AG09309 (cell line): ENCODE measurements at regions not wholly inside any gene's neighbourhood (a gene's known extent, or its start where the extent isn't known, plus 50 kb on each side); places are given as distances from the start of the nearest gene placed in this dataset.

Experiments
- DNase-seq: peaks from one replicate; pipeline ENCODE4 v3.0.0-alpha.2; 2010; ENCODE audit warnings: low read depth
- H3K4me3 ChIP-seq: 2 replicates; pipeline ENCODE4 v1.5.1; 2011; ENCODE audit warnings: mild to moderate bottlenecking, low read depth, low read length, moderate library complexity; ENCODE audit not compliant: control insufficient read depth
- TF ChIP-seq, protein P1 (sequence below): IDR thresholded peaks from 2 replicates; pipeline ENCODE4 v1.5.1; 2011; ENCODE audit warnings: mild to moderate bottlenecking, low read depth, low read length, inconsistent platforms; ENCODE audit not compliant: insufficient read depth, control insufficient read depth; ENCODE audit errors: missing control alignments

DNA sequence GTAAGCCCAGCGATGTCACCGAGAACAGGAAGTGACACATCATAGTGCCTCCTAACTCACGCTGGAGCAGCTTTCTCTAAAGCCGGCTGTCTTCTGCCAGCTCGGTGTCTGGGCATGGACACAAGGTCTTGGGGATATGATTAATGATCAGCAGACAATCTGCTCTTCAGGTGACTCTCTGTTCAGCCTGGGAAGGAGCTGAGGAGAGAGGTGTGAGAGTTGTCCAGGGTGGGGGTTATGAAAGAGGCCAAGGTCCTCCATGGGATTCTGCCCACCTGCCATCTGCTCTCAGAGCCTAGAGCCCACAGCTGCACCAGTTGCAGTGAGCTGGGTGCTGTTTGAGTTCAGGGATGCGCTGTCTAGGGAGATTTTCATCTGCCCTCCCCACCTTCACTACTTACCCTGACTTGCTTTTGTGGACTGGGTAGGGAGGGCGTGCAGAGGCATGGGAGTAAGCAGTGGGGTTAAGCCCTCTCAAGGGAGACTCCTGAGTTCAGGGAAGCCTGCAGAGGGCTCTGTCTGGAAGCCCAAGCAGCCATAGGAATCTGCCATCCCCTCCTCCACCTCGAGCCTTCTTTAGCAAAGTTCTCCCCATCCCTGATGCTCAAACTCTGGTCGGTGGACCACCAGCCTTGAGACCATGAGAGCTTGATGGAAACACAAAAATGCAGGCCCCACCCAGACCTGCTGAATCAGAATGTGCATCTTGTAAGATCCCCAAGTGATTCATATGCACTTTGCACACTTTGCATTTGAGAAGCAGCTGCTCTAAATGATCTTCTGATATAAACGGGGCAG is 539.7 kb downstream of the RFC3 start:
- TF ChIP-seq, protein P1, sequence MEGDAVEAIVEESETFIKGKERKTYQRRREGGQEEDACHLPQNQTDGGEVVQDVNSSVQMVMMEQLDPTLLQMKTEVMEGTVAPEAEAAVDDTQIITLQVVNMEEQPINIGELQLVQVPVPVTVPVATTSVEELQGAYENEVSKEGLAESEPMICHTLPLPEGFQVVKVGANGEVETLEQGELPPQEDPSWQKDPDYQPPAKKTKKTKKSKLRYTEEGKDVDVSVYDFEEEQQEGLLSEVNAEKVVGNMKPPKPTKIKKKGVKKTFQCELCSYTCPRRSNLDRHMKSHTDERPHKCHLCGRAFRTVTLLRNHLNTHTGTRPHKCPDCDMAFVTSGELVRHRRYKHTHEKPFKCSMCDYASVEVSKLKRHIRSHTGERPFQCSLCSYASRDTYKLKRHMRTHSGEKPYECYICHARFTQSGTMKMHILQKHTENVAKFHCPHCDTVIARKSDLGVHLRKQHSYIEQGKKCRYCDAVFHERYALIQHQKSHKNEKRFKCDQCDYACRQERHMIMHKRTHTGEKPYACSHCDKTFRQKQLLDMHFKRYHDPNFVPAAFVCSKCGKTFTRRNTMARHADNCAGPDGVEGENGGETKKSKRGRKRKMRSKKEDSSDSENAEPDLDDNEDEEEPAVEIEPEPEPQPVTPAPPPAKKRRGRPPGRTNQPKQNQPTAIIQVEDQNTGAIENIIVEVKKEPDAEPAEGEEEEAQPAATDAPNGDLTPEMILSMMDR = no peak
- peak; percentile 47 for DNase-seq
- no peak overlapping the region for H3K4me3 ChIP-seq

DNA sequence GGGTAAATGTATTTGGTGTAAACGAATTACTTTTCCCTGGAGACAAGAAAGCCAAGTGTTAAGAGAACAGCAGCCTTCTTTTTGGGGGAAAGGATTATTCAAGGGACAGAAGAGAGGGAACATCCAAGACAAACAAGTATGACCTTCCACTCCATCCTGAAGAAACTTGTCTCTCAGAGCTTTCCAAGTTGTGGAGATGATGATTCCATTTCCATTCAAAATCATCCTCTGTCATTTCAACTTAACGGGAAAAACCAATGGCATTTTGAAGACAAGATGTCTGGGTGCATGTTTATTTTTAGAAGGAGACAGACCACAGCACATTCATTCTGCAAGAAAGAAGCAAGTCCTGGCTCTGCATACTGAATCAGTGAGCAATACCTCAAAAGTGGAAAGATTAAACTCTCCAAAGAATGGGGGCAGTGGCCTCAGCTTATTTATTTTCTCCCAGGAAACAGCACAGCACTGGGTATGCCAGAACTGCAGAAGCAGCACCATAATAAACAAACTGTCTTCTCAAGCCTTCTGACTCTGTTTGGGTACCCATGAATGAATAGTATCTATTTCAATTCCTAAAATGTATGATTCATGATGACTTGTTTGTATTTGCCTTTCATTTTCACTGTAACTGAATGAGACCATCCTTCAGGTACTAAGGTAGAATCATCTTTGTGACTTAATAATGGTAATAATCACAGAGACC is 541.0 kb downstream of the RFC3 start:
- DNase-seq = peak; percentile 72
- TF ChIP-seq, protein P1 = no peak
- no peak overlapping the region for H3K4me3 ChIP-seq

DNA sequence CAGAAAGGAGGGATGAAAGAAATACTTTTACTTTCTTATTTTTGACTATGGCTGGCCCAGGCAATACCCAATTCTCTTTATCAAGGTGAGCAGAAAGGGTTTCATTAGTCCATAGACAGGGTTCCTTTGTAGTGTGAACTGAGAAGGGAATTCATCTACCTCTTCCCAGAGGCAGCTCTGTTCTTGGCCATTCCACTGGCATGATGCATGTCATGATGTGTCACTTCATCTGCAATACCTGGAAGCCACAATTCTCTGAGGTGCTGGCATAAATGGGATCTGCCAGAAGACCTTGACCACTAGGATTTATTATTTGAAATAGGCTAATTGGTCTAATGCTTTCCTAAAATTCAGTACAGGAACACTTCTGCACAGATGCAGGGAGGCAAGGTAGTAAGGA is 542.8 kb downstream of the RFC3 start:
- TF ChIP-seq, protein P1 = no peak
- DNase-seq = no peak
- H3K4me3 ChIP-seq = no peak overlapping the region

DNA sequence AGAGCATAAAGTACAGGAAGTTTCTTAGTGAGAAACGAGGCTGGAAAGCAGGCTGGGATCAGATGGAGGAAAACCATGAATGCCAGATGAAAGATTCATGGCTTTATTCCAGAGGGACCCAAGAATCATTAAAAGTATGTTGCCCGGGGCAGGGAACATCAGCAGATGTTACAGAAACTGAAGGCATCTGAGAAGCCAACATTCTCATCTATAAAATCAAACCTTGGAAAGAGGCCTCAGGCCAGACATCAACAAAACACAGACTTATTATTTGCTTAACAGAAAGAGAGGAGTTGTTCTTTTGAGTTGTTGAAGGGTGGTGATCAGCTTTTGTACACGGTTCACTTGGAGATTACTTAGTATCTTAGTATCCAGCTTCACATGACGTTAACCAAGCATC is 543.6 kb downstream of the RFC3 start:
- peak; percentile 77 for DNase-seq
- TF ChIP-seq, protein P1 = no peak
- no peak overlapping the region for H3K4me3 ChIP-seq

DNA sequence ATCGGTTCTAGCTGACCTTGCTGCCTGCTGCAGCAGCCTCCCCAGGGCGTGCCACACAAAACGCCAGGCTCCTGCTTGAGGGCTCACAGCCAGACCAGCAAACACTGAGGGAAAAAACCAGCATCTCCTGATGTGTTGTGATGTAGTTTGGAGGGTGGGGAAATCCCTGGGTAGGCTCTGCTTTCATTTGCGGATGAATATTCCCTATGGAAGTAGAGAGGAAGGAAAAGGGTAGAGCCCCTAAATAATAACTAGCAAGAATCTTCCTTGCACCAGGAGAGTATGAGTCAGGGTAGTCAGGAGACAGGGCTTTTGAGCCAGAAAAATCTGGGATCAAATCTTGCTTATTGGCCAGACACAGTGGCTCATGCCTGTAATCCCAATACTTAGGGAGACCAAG is 545.3 kb downstream of the RFC3 start:
- TF ChIP-seq, protein P1 = no peak
- DNase-seq = no peak
- no peak overlapping the region for H3K4me3 ChIP-seq

DNA sequence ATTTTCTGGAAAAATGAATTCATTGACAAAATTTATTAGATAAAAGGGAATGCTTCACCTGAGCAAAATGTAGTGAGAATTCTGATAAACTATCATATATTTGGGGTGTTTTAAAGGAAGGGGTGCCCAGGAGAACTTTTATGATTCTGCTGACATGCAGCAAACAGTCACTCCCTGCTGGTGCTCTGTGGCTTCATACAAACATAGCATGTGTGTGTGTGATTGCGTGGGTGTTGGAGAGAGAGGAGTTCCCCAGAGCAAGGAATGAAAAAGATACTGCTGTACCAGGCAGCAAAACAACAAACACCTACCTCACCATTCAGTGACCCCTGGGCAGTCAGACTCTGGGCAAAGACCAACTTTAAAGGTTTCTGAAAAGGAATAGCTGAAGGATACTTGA is 546.7 kb downstream of the RFC3 start:
- H3K4me3 ChIP-seq = no peak overlapping the region
- TF ChIP-seq, protein P1 = no peak
- DNase-seq = no peak
